Esophagus muscularis mucosa (tissue), 4 donors: ENCODE measurements at regions not wholly inside any gene's neighbourhood (a gene's known extent, or its start where the extent isn't known, plus 50 kb on each side); places are given as distances from the start of the nearest gene placed in this dataset.
"Not testable (repeated sequence)": the region's sequence is repeated elsewhere in the genome, so short reads cannot be mapped to it uniquely, and the experiment has no call there.

Source experiments
- DNase-seq: peaks from one replicate; pipeline ENCODE4 v3.0.0-alpha.2; 2017; ENCODE audit errors: extremely low spot score
- H3K27ac ChIP-seq, 4 donors: fragments of 200-600 bp; sonication (generic); replicated peaks in 1 of 4; 1 replicate in 3 of 4; 2 replicates in 1 of 4; pipeline ENCODE4 v1.5.1; 2016 to 2019; ENCODE audit warnings: mild to moderate bottlenecking in 1 of 4
- H3K27me3 ChIP-seq, 4 donors: fragments of 200-600 bp; sonication (generic); one replicate each; pipeline versions ENCODE4 v1.5.1 to v1.6.0; 2016 to 2019
- H3K36me3 ChIP-seq, 4 donors: fragments of 200-600 bp; sonication (generic); one replicate each; pipeline ENCODE4 v1.5.1; 2016 to 2019
- H3K4me1 ChIP-seq, 4 donors: fragments of 200-600 bp; sonication (generic); one replicate each; pipeline ENCODE4 v1.5.1; 2016 to 2019
- H3K4me3 ChIP-seq, 4 donors: fragments of 200-600 bp; sonication (generic); 1 replicate in 2 of 4; 2 replicates in 2 of 4; pipeline ENCODE4 v1.5.1; 2016 to 2019; ENCODE audit warnings: mild to moderate bottlenecking in 4 of 4, moderate library complexity in 1 of 4
- H3K9me3 ChIP-seq, 4 donors: fragments of 200-600 bp; sonication (generic); 1 replicate in 3 of 4; 2 replicates in 1 of 4; pipeline ENCODE4 v1.5.1; 2016 to 2019
- CTCF ChIP-seq, 3 experiments: fragments of 200-600 bp in 2 of 3; fragments of 450-650 bp in 1 of 3; sonication (generic) in 2 of 3; IDR thresholded peaks; one replicate each; pipeline ENCODE4 v1.5.1; 2017 to 2019; ENCODE audit warnings: antibody characterized with exemption in 3 of 3, mild to moderate bottlenecking in 2 of 3, moderate library complexity in 1 of 3
- EP300 ChIP-seq: sonication (generic); formaldehyde crosslinking; IDR thresholded peaks from one replicate; pipeline ENCODE4 v1.6.1; 2017; ENCODE audit warnings: antibody characterized with exemption
- POLR2A ChIP-seq: fragments of 450-650 bp; IDR thresholded peaks from one replicate; pipeline ENCODE4 v1.6.1; 2017; ENCODE audit warnings: antibody characterized with exemption, moderate library complexity, mild to moderate bottlenecking, low read depth
- POLR2AphosphoS5 ChIP-seq, 2 donors: sonication (generic); formaldehyde crosslinking; IDR thresholded peaks; one replicate each; pipeline ENCODE4 v1.6.1; 2017; ENCODE audit warnings: antibody characterized with exemption in 2 of 2
- WGBS: methylation state at CpG from one replicate; pipeline ENCODE4 v1.1.5; 2018; 5-methylcytosine and 5-hydroxymethylcytosine counted together
- intact Hi-C: fragments of 100-400 bp; cut with DNase I; formaldehyde crosslinking; loops from one replicate; pipeline ENCODE4 v1.15.1; 2023

GRCh38 chr12:59396519-59396918 is 199.3 kb upstream of the SLC16A7 start:
- no peak for DNase-seq
- TF ChIP-seq CTCF (IDR thresholded peaks at IDR 0.05) (no peak), POLR2A (no peak), POLR2AphosphoS5 (IDR thresholded peaks at IDR 0.05) (no peak), EP300 (no peak)
- Histone ChIP-seq H3K9me3 (peaks cover 0 to 7% (median 2%) of the 10 kb centered on the region in 4 donors), H3K4me1 (no peaks in the 10 kb centered on the region), H3K36me3 (no peaks in the 10 kb centered on the region), H3K4me3 (no peak overlapping the region), H3K27me3 (no peaks in the 10 kb centered on the region), H3K27ac (no peak overlapping the region)
- intact Hi-C loops: no loop called here

- H3K27me3 ChIP-seq, intact Hi-C loops, H3K4me3 ChIP-seq, H3K27ac ChIP-seq, H3K9me3 ChIP-seq, H3K36me3 ChIP-seq, DNase-seq, H3K4me1 ChIP-seq: not testable (repeated sequence)
These were observed 200.5 kb upstream of the SLC16A7 start for GRCh38 chr12:59395310-59395709.

- H3K27me3 ChIP-seq: no peaks in the 10 kb centered on the region
- H3K9me3 ChIP-seq: no peaks in the 10 kb centered on the region
- H3K4me3 ChIP-seq: no peak overlapping the region
- no peak overlapping the region for H3K27ac ChIP-seq
- intact Hi-C loops: no loop called here
- DNase-seq: no peak
- H3K36me3 ChIP-seq: no peaks in the 10 kb centered on the region
- WGBS: 80% methylated on average over 4 of the region's 4 CpGs
- H3K4me1 ChIP-seq: no peaks in the 10 kb centered on the region
- TF ChIP-seq CTCF (IDR thresholded peaks at IDR 0.05): no peak
- TF ChIP-seq POLR2A: no peak
- no peak for TF ChIP-seq POLR2AphosphoS5 (IDR thresholded peaks at IDR 0.05)
- no peak for TF ChIP-seq EP300
These were observed 202.3 kb upstream of the SLC16A7 start for GRCh38 chr12:59393506-59393905.

GRCh38 chr12:59389968-59390576 is 205.8 kb upstream of the SLC16A7 start:
- 90% methylated on average over 13 of the region's 13 CpGs for WGBS
- intact Hi-C loops: no loop called here
- H3K4me1 ChIP-seq: no peaks in the 10 kb centered on the region
- H3K36me3 ChIP-seq: no peaks in the 10 kb centered on the region
- H3K27me3 ChIP-seq: no peaks in the 10 kb centered on the region
- no peak for DNase-seq
- H3K4me3 ChIP-seq: no peak overlapping the region
- H3K9me3 ChIP-seq: no peaks in the 10 kb centered on the region
- TF ChIP-seq CTCF (IDR thresholded peaks at IDR 0.05): no peak
- no peak for TF ChIP-seq POLR2A
- TF ChIP-seq POLR2AphosphoS5 (IDR thresholded peaks at IDR 0.05): no peak
- no peak for TF ChIP-seq EP300
- no peak overlapping the region for H3K27ac ChIP-seq

- Histone ChIP-seq H3K27me3 (no peaks in the 10 kb centered on the region), H3K4me1 (no peaks in the 10 kb centered on the region), H3K4me3 (no peak overlapping the region), H3K27ac (no peak overlapping the region), H3K36me3 (no peaks in the 10 kb centered on the region), H3K9me3 (no peaks in the 10 kb centered on the region)
- TF ChIP-seq POLR2A (no peak), CTCF (IDR thresholded peaks at IDR 0.05) (no peak), POLR2AphosphoS5 (IDR thresholded peaks at IDR 0.05) (no peak)
- WGBS: 92% methylated on average over 1 of the region's 1 CpG
- no peak for DNase-seq
- intact Hi-C loops: no loop called here
These were observed 207.1 kb upstream of the SLC16A7 start for GRCh38 chr12:59388694-59389093.
